HepG2 (cell line): ENCODE measurements at regions not wholly inside any gene's neighbourhood (a gene's known extent, or its start where the extent isn't known, plus 50 kb on each side); places are given as distances from the start of the nearest gene placed in this dataset.

Experiments used
- ATAC-seq: fragments of 200-7000 bp; cut with Tn5 transposase; 3 replicates; pipeline ENCODE4 v1.9.1; 2020; ENCODE audit warnings: mild to moderate bottlenecking, moderate library complexity
- BruUV-seq: library from RNA; stranded (reverse); fragments of 400-500 nt; replicated peaks from 2 replicates; lab custom pipeline; 2021; lab: Mats Ljungman, UMichigan
- CTCF ChIA-PET: fragments of 300-600 bp; formaldehyde crosslinking; extraction: SDS; loops from one replicate; lab custom pipeline; 2021; ENCODE audit warnings: low total read pairs, inconsistent platforms, low intra/inter-chr PET ratio; lab: Yijun Ruan, JAX
- POLR2A ChIA-PET: fragments of 350-600 bp; sonication (Branson Sonifier 250); formaldehyde crosslinking; loops from one replicate; lab custom pipeline; 2020; ENCODE audit warnings: antibody characterized with exemption, inconsistent platforms; lab: Yijun Ruan, JAX
- DNase-seq: peaks from one replicate; pipeline ENCODE4 v3.0.0-alpha.2; 2015; ENCODE audit warnings: low spot score
- FAIRE-seq: peaks from 3 replicates; lab custom pipeline; 2011; peaks lifted over from hg19 to GRCh38; lab: Jason Lieb, UNC
- H2AFZ ChIP-seq: one replicate; pipeline ENCODE4 v1.6.1; 2011; ENCODE audit warnings: low read length, inconsistent platforms
- H3K27ac ChIP-seq: fragments of 300-600 bp; 3 replicates; pipeline ENCODE4 v1.8.0; 2011; ENCODE audit warnings: mixed run types, mild to moderate bottlenecking, mixed read lengths, low read length, inconsistent platforms; ENCODE audit not compliant: insufficient read depth; ENCODE audit errors: extremely low read length
- H3K27me3 ChIP-seq, 2 experiments: fragments of 200-600 bp in 1 of 2; 2 replicates in 1 of 2; 3 replicates in 1 of 2; pipeline versions ENCODE4 v1.6.0 to v1.8.0; 2011; ENCODE audit warnings: low read length in 2 of 2, mild to moderate bottlenecking in 2 of 2, moderate library complexity in 2 of 2, inconsistent platforms in 1 of 2; ENCODE audit not compliant: insufficient read depth in 2 of 2, control insufficient read depth in 1 of 2
- H3K36me3 ChIP-seq, 2 experiments: fragments of 200-600 bp in 1 of 2; replicated peaks in 1 of 2; 2 replicates in 1 of 2; 3 replicates in 1 of 2; pipeline versions ENCODE4 v1.5.1 to v1.8.0; 2011; ENCODE audit warnings: low read length in 2 of 2, inconsistent platforms in 1 of 2; ENCODE audit not compliant: insufficient read depth in 2 of 2, control insufficient read depth in 1 of 2
- H3K4me1 ChIP-seq: 2 replicates; pipeline ENCODE4 v1.5.1; 2012; ENCODE audit warnings: low read length, inconsistent platforms; ENCODE audit not compliant: insufficient read depth
- H3K4me2 ChIP-seq: 2 replicates; pipeline ENCODE4 v1.6.0; 2011; ENCODE audit warnings: low read depth, low read length, inconsistent platforms
- H3K4me3 ChIP-seq, 3 experiments: fragments of 200-600 bp in 1 of 3; sonication (generic), shearing (Covaris generic) in 1 of 3; replicated peaks in 1 of 3; 2 replicates each; pipeline ENCODE4 v1.5.1; 2011 to 2016; ENCODE audit warnings: low read length in 3 of 3, inconsistent platforms in 2 of 3, low read depth in 2 of 3, mild to moderate bottlenecking in 2 of 3, control low read depth in 1 of 3, mixed read lengths in 1 of 3; ENCODE audit not compliant: insufficient read depth in 1 of 3
- H3K79me2 ChIP-seq: one replicate; pipeline ENCODE4 v1.6.1; 2011; ENCODE audit warnings: low read length, inconsistent platforms; ENCODE audit not compliant: insufficient read depth
- H3K9ac ChIP-seq: 2 replicates; pipeline ENCODE4 v1.6.0; 2011; ENCODE audit warnings: mild to moderate bottlenecking, low read depth, low read length, inconsistent platforms; ENCODE audit not compliant: insufficient read depth
- H3K9me3 ChIP-seq: 2 replicates; pipeline ENCODE4 v1.5.1; 2012; ENCODE audit warnings: mild to moderate bottlenecking, low read length
- H4K20me1 ChIP-seq: 2 replicates; pipeline ENCODE4 v1.6.0; 2011; ENCODE audit warnings: inconsistent platforms, mild to moderate bottlenecking, low read length, moderate library complexity; ENCODE audit not compliant: insufficient read depth
- CSRNP2 ChIP-seq: sonication (generic); formaldehyde crosslinking; conservative IDR thresholded peaks from 2 replicates; pipeline ENCODE4 v1.8.0; 2022; ENCODE audit warnings: low read depth, missing genetic modification reagents
- MAF1 ChIP-seq: sonication (generic); formaldehyde crosslinking; IDR thresholded peaks from 2 replicates; pipeline ENCODE4 v1.5.0; 2020; ENCODE audit warnings: missing genetic modification reagents, borderline replicate concordance
- ZNF17 ChIP-seq: sonication (generic); formaldehyde crosslinking; IDR thresholded peaks from 2 replicates; pipeline ENCODE4 v1.5.0; 2020; ENCODE audit warnings: mild to moderate bottlenecking, missing genetic modification reagents
- ZNF580 ChIP-seq: IDR thresholded peaks from 2 replicates; pipeline ENCODE4 v1.6.1; 2016; ENCODE audit warnings: low read depth, borderline replicate concordance
- ZNF710 ChIP-seq: sonication (generic); formaldehyde crosslinking; IDR thresholded peaks from 2 replicates; pipeline ENCODE4 v1.5.0; 2020; ENCODE audit warnings: mild to moderate bottlenecking, missing genetic modification reagents, borderline replicate concordance
- WGBS: methylation state at CpG from one replicate; pipeline ENCODE4 v1.1.6; 2017; ENCODE audit warnings: low lambda C conversion rate; 5-methylcytosine and 5-hydroxymethylcytosine counted together
- in situ Hi-C: cut with HindIII; loops from 2 replicates; pipeline ENCODE4 v1.10.0; 2017; ENCODE audit warnings: low pct_unique_long_range_greater_than_20kb; ENCODE audit not compliant: extremely low pct_ligation_motif_present
- intact Hi-C: fragments of 100-400 bp; cut with micrococcal nuclease; formaldehyde crosslinking; loops from one replicate; pipeline ENCODE4 v1.10.0; 2022; ENCODE audit not compliant: unreplicated experiment

GRCh38 chr1:173392895-173393658, 84.1 kb upstream of the PRDX6 start:
- intact Hi-C loops: no loop called here
- Histone ChIP-seq H3K9me3 (no peaks in the 10 kb centered on the region), H4K20me1 (no peaks in the 10 kb centered on the region), H3K4me2 (no peak overlapping the region), H3K9ac (no peak overlapping the region), H3K27ac (no peak overlapping the region), H3K4me3 (no peak overlapping the region), H3K27me3 (no peaks in the 10 kb centered on the region), H3K79me2 (no peaks in the 10 kb centered on the region), H3K36me3 (no peaks in the 10 kb centered on the region), H2AFZ (no peak overlapping the region), H3K4me1 (no peaks in the 10 kb centered on the region)
- ChIA-PET CTCF (no interaction called here), POLR2A (no interaction called here)
- 86% methylated on average over 8 of the region's 8 CpGs for WGBS
- ATAC-seq (no peak), DNase-seq (no peak), FAIRE-seq (no peak)
- no TSS peak for BruUV-seq
- in situ Hi-C loops: no loop called here
- TF ChIP-seq ZNF580 (CRISPR knock-in tag): no peak
- TF ChIP-seq MAF1: no peak
- TF ChIP-seq ZNF17 (CRISPR knock-in tag): no peak
- TF ChIP-seq ZNF710 (CRISPR knock-in tag): no peak
- TF ChIP-seq CSRNP2 (CRISPR knock-in tag): no peak
